ENCODE measurements at regions not wholly inside any gene's neighbourhood (a gene's known extent, or its start where the extent isn't known, plus 50 kb on each side); places are given as distances from the start of the nearest gene placed in this dataset.

DNA sequence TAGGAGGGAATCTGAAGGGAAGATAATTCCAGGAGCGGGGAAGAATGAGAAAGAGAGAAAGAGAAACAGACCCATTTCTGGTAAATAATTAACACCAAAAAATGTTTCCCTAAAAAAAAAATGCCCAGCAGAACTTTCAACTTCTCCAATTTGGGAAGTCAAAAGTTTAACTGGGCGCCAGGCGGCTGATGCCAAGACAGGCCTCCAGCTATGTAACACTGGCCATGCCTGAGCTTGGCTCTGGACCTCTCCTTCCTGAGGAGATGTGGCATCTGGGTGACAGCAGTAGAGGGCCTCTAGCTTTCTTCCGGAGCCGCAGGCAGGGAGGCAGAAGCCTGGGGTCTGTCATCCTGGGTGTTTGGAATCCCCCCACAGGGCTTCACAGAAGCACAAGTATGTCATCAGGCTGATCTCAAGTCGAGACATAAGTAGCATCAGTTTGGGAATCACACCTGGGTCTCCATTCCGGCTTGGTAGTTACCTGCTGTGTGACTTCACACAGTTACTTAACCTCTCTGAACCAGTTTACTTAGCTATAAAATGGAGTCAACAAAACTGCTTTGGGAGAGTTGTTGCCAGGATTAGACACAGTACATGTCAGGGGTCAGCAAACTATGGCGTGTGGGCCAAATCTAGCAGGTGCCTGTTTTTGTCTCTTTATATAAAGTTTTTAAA lies 50.5 kb upstream of the TCF7L2 start:
- ATAC-seq (no peak), DNase-seq (no peak)
- Mint-ChIP-seq H3K4me1 (no peaks in the 10 kb centered on the region), H3K27me3 (no peaks in the 10 kb centered on the region), H3K9me3 (no peaks in the 10 kb centered on the region), H3K4me3 (no peak overlapping the region), H3K27ac (peak overlapping the region; percentile 35 to 77)
